H1 (cell line): ENCODE measurements at regions not wholly inside any gene's neighbourhood (a gene's known extent, or its start where the extent isn't known, plus 50 kb on each side); places are given as distances from the start of the nearest gene placed in this dataset.

Experiments used
- CTCF ChIA-PET: fragments of 300-600 bp; sonication (Branson Sonifier 250); formaldehyde crosslinking; loops from one replicate; lab custom pipeline; 2021; ENCODE audit not compliant: partially characterized antibody; lab: Charles Lee
- POLR2A ChIA-PET: fragments of 300-600 bp; sonication (Branson Sonifier 250); formaldehyde crosslinking; loops from one replicate; lab custom pipeline; 2021; ENCODE audit warnings: inconsistent platforms; ENCODE audit not compliant: partially characterized antibody; lab: Charles Lee
- DNase-seq, 2 experiments: peaks; one replicate each; pipeline versions ENCODE4 v3.0.0 to v3.0.0-alpha.2; 2010 to 2022; ENCODE audit warnings: low spot score in 2 of 2, low read depth in 1 of 2, mixed read lengths in 1 of 2
- FAIRE-seq: peaks from 2 replicates; lab custom pipeline; 2011; peaks lifted over from hg19 to GRCh38; lab: Jason Lieb, UNC
- H2AFZ ChIP-seq: 2 replicates; pipeline ENCODE4 v1.8.1; 2012; ENCODE audit warnings: low read length, inconsistent platforms
- H2AK5ac ChIP-seq: 2 replicates; pipeline ENCODE4 v1.6.1; 2013; ENCODE audit warnings: low read depth, low read length
- H2BK120ac ChIP-seq: replicated peaks from 2 replicates; pipeline ENCODE3; 2013; ENCODE audit warnings: low read depth, low read length, inconsistent platforms
- H2BK12ac ChIP-seq: 2 replicates; pipeline ENCODE4 v1.6.1; 2013; ENCODE audit warnings: low read depth, low read length
- H2BK15ac ChIP-seq: 2 replicates; pipeline ENCODE4 v1.6.1; 2013; ENCODE audit warnings: low read length
- H2BK20ac ChIP-seq: 2 replicates; pipeline ENCODE4 v1.6.1; 2013; ENCODE audit warnings: low read length
- H2BK5ac ChIP-seq: 2 replicates; pipeline ENCODE4 v1.6.1; 2013; ENCODE audit warnings: low read depth, low read length
- H3K14ac ChIP-seq: 2 replicates; pipeline ENCODE4 v1.6.1; 2013; ENCODE audit warnings: inconsistent platforms; ENCODE audit not compliant: insufficient read length
- H3K18ac ChIP-seq: 2 replicates; pipeline ENCODE4 v1.6.1; 2013; ENCODE audit warnings: low read length; ENCODE audit errors: extremely low read depth
- H3K23ac ChIP-seq: 2 replicates; pipeline ENCODE4 v1.6.1; 2013; ENCODE audit warnings: inconsistent platforms; ENCODE audit not compliant: insufficient read length
- H3K23me2 ChIP-seq: 2 replicates; pipeline ENCODE4 v1.6.1; 2013; ENCODE audit warnings: low read depth, low read length
- H3K27ac ChIP-seq: 2 replicates; pipeline ENCODE4 v1.6.1; 2011; ENCODE audit warnings: low read depth, low read length, inconsistent platforms
- H3K27me3 ChIP-seq, 4 experiments: replicated peaks in 1 of 4; 1 replicate in 1 of 4; 2 replicates in 3 of 4; pipeline versions ENCODE4 v1.6.1 to v1.8.1; 2011 to 2013; ENCODE audit warnings: low read length in 3 of 4, mild to moderate bottlenecking in 3 of 4, inconsistent platforms in 2 of 4, mixed read lengths in 2 of 4, moderate library complexity in 1 of 4; ENCODE audit not compliant: control insufficient read depth in 3 of 4, insufficient read depth in 3 of 4; ENCODE audit errors: extremely low read depth in 1 of 4
- H3K36me3 ChIP-seq, 4 experiments: 2 replicates each; pipeline versions ENCODE4 v1.6.1 to v1.8.1; 2011 to 2013; ENCODE audit warnings: mild to moderate bottlenecking in 4 of 4, low read length in 3 of 4, moderate library complexity in 2 of 4, control low read depth in 1 of 4, inconsistent platforms in 1 of 4; ENCODE audit not compliant: insufficient read depth in 4 of 4, control insufficient read depth in 2 of 4
- H3K4ac ChIP-seq: replicated peaks from 2 replicates; pipeline ENCODE3; 2013; ENCODE audit warnings: low read length, low read depth, mixed read lengths, inconsistent platforms; ENCODE audit not compliant: insufficient read length
- H3K4me1 ChIP-seq, 4 experiments: replicated peaks in 1 of 4; 1 replicate in 1 of 4; 2 replicates in 3 of 4; pipeline versions ENCODE4 v1.6.1 to v1.8.1; 2011 to 2013; ENCODE audit warnings: low read length in 3 of 4, inconsistent platforms in 2 of 4, mixed read lengths in 1 of 4; ENCODE audit not compliant: insufficient read depth in 4 of 4, control insufficient read depth in 3 of 4
- H3K4me2 ChIP-seq, 2 experiments: 2 replicates each; pipeline versions ENCODE4 v1.6.1 to v1.8.1; 2011 to 2013; ENCODE audit warnings: low read depth in 2 of 2, low read length in 2 of 2, control low read depth in 1 of 2, inconsistent platforms in 1 of 2, mild to moderate bottlenecking in 1 of 2; ENCODE audit not compliant: insufficient read depth in 1 of 2
- H3K4me3 ChIP-seq, 4 experiments: fragments of 200-600, 300-600 bp in 1 of 4; sonication (generic), shearing (Covaris generic), sonication (Bioruptor Twin) in 1 of 4; 2 replicates each; pipeline versions ENCODE4 v1.5.1 to v1.8.1; 2011 to 2016; ENCODE audit warnings: low read length in 4 of 4, low read depth in 3 of 4, control low read depth in 2 of 4, inconsistent platforms in 2 of 4, mild to moderate bottlenecking in 2 of 4, mixed read lengths in 1 of 4, moderate library complexity in 1 of 4; ENCODE audit not compliant: insufficient read depth in 2 of 4; ENCODE audit errors: extremely low read depth in 1 of 4
- H3K56ac ChIP-seq: replicated peaks from 2 replicates; pipeline ENCODE3; 2013; ENCODE audit warnings: low read depth, mild to moderate bottlenecking, mixed read lengths, low read length, inconsistent platforms; ENCODE audit not compliant: insufficient read length
- H3K79me1 ChIP-seq: 2 replicates; pipeline ENCODE4 v1.6.1; 2013; ENCODE audit warnings: low read depth, low read length, control low read depth
- H3K79me2 ChIP-seq, 2 experiments: 2 replicates each; pipeline versions ENCODE4 v1.6.1 to v1.8.1; 2012 to 2013; ENCODE audit warnings: low read length in 2 of 2, mild to moderate bottlenecking in 2 of 2, inconsistent platforms in 1 of 2; ENCODE audit not compliant: insufficient read depth in 2 of 2, control insufficient read depth in 1 of 2
- H3K9ac ChIP-seq, 4 experiments: replicated peaks in 1 of 4; 1 replicate in 1 of 4; 2 replicates in 3 of 4; pipeline versions ENCODE4 v1.6.1 to v1.8.1; 2011 to 2013; ENCODE audit warnings: low read depth in 3 of 4, low read length in 3 of 4, control low read depth in 2 of 4, mild to moderate bottlenecking in 2 of 4, moderate library complexity in 2 of 4, inconsistent platforms in 1 of 4; ENCODE audit errors: extremely low read depth in 1 of 4
- H3K9me3 ChIP-seq, 2 experiments: 2 replicates each; pipeline versions ENCODE4 v1.6.1 to v1.8.1; 2012 to 2013; ENCODE audit warnings: mild to moderate bottlenecking in 2 of 2, moderate library complexity in 2 of 2, control low read depth in 1 of 2, inconsistent platforms in 1 of 2, low read depth in 1 of 2, low read length in 1 of 2, mixed read lengths in 1 of 2; ENCODE audit not compliant: insufficient read depth in 2 of 2
- H4K20me1 ChIP-seq, 2 experiments: replicated peaks in 1 of 2; 2 replicates each; pipeline versions ENCODE3 to v1.8.1; 2011 to 2013; ENCODE audit warnings: inconsistent platforms in 2 of 2, low read length in 2 of 2, mild to moderate bottlenecking in 1 of 2; ENCODE audit not compliant: insufficient read depth in 2 of 2, control insufficient read depth in 1 of 2
- H4K5ac ChIP-seq: 2 replicates; pipeline ENCODE4 v1.6.1; 2013; ENCODE audit warnings: low read length, low read depth, mixed read lengths, inconsistent platforms; ENCODE audit not compliant: insufficient read length
- H4K8ac ChIP-seq: 2 replicates; pipeline ENCODE4 v1.8.0; 2013; ENCODE audit warnings: mild to moderate bottlenecking, moderate library complexity, low read length, inconsistent platforms; ENCODE audit not compliant: insufficient read depth; ENCODE audit errors: extremely low read depth
- H4K91ac ChIP-seq: replicated peaks from 2 replicates; pipeline ENCODE3; 2013; ENCODE audit warnings: low read length, mixed read lengths, inconsistent platforms; ENCODE audit not compliant: insufficient read length
- BACH1 ChIP-seq: IDR thresholded peaks from 2 replicates; pipeline ENCODE4 v1.6.1; 2012; ENCODE audit warnings: low read length, improper control_type of control experiment
- CEBPB ChIP-seq: IDR thresholded peaks from 2 replicates; pipeline ENCODE4 v1.6.1; 2012; ENCODE audit warnings: low read depth, low read length
- CHD1 ChIP-seq: IDR thresholded peaks from 2 replicates; pipeline ENCODE4 v1.6.1; 2012; ENCODE audit warnings: low read depth, low read length, improper control_type of control experiment
- EP300 ChIP-seq, 2 experiments: IDR thresholded peaks; 1 replicate in 1 of 2; 2 replicates in 1 of 2; pipeline ENCODE4 v1.6.1; 2011 to 2012; ENCODE audit warnings: low read depth in 2 of 2, low read length in 2 of 2, mild to moderate bottlenecking in 2 of 2, borderline replicate concordance in 1 of 2, inconsistent platforms in 1 of 2, moderate library complexity in 1 of 2
- GTF2F1 ChIP-seq: IDR thresholded peaks from 2 replicates; pipeline ENCODE4 v1.6.1; 2012; ENCODE audit warnings: low read depth, low read length, improper control_type of control experiment, borderline replicate concordance
- JUN ChIP-seq: IDR thresholded peaks from 2 replicates; pipeline ENCODE4 v1.6.1; 2011; ENCODE audit warnings: low read depth, mild to moderate bottlenecking, improper control_type of control experiment, low read length
- KDM1A ChIP-seq: fragments of 200-600, 300-600 bp; sonication (generic); IDR thresholded peaks from 2 replicates; pipeline ENCODE4 v1.7.1; 2016; ENCODE audit warnings: mild to moderate bottlenecking, low read length, borderline replicate concordance
- KDM4A ChIP-seq: IDR thresholded peaks from one replicate; pipeline ENCODE4 v1.7.1; 2012; ENCODE audit warnings: low read depth, mild to moderate bottlenecking, moderate library complexity, low read length, inconsistent platforms; ENCODE audit not compliant: severe bottlenecking
- NANOG ChIP-seq: IDR thresholded peaks from 2 replicates; pipeline ENCODE4 v1.6.1; 2011; ENCODE audit warnings: low read length, low read depth, mild to moderate bottlenecking, inconsistent platforms; ENCODE audit not compliant: insufficient read depth, poor library complexity, severe bottlenecking
- PHF8 ChIP-seq: fragments of 200-600 bp; sonication (generic); conservative IDR thresholded peaks from 2 replicates; pipeline ENCODE4 v1.7.1; 2012; ENCODE audit warnings: low read depth, mild to moderate bottlenecking, inconsistent platforms, low read length, moderate library complexity
- SAP30 ChIP-seq: fragments of 300-600 bp; sonication (generic); IDR thresholded peaks from 2 replicates; pipeline ENCODE4 v1.7.1; 2012; ENCODE audit warnings: low read length, moderate library complexity, mild to moderate bottlenecking, inconsistent platforms; ENCODE audit not compliant: insufficient read depth, insufficient replicate concordance
- TAF1 ChIP-seq: IDR thresholded peaks from 2 replicates; pipeline ENCODE4 v1.6.1; 2011; ENCODE audit warnings: mild to moderate bottlenecking, low read depth, low read length
- TBP ChIP-seq: IDR thresholded peaks from 2 replicates; pipeline ENCODE4 v1.6.1; 2011; ENCODE audit warnings: low read depth, low read length, improper control_type of control experiment
- YY1 ChIP-seq: IDR thresholded peaks from 2 replicates; pipeline ENCODE4 v1.6.1; 2011; ENCODE audit warnings: low read depth, mild to moderate bottlenecking, low read length
- WGBS, 2 experiments: shearing (Covaris generic) in 1 of 2; methylation state at CpG; one replicate each; pipeline versions ENCODE4 v1.1.6 to v1.1.7; 2013 to 2015; ENCODE audit warnings: low lambda C conversion rate in 2 of 2, mixed read lengths in 2 of 2, inconsistent platforms in 1 of 2, low coverage in 1 of 2, missing lambda C conversion rate in 1 of 2; ENCODE audit not compliant: insufficient replicate concordance in 2 of 2, insufficient coverage in 1 of 2, insufficient read length in 1 of 2; ENCODE audit errors: extremely low coverage in 1 of 2, missing lambda C conversion rate in 1 of 2; 5-methylcytosine and 5-hydroxymethylcytosine counted together

DNA sequence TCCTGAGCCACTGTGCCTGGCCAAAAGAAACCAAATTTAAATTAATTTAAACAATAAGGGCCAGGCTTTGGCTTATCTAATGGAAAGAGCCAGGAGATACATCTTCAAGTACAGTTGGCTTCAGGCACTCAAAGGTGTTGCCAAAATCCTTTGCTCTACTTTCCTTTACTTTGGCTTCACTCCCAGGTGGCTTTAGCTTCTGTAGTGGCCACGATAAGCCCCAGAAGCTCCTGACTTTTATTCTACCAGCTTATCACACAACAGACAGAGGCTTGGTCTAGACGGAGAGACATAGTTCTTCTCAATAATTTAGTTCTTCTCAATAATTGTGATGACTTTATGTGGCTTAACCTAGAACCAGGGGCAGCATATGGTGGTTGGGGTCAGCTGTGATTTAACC, 211.2 kb upstream of the LNX1 start:
- Histone ChIP-seq H3K9me3 (no peaks in the 10 kb centered on the region), H3K4me3 (no peak overlapping the region), H2BK15ac (no peak overlapping the region), H3K79me1 (no peaks in the 10 kb centered on the region), H4K20me1 (peaks cover 0 to 2% of the 10 kb centered on the region in 2 experiments), H2BK12ac (no peak overlapping the region), H3K4me1 (no peaks in the 10 kb centered on the region), H3K23me2 (no peaks in the 10 kb centered on the region), H2BK120ac (no peak overlapping the region), H3K4me2 (no peak overlapping the region), H3K79me2 (no peaks in the 10 kb centered on the region), H2BK5ac (no peak overlapping the region), H4K5ac (no peak overlapping the region), H4K8ac (no peak overlapping the region), H2AFZ (no peak overlapping the region), H3K18ac (no peak overlapping the region), H3K23ac (no peak overlapping the region), H3K4ac (no peak overlapping the region), H3K9ac (no peak overlapping the region), H3K27ac (no peak overlapping the region), H4K91ac (no peak overlapping the region), H3K14ac (no peak overlapping the region), H2BK20ac (no peak overlapping the region), H2AK5ac (no peak overlapping the region), H3K56ac (no peak overlapping the region), H3K27me3 (no peaks in the 10 kb centered on the region), H3K36me3 (no peaks in the 10 kb centered on the region)
- FAIRE-seq, result no peak
- POLR2A ChIA-PET, result no interaction called here
- CTCF ChIA-PET, result interaction anchor here (0.9 kb wide), 1 partner anchor 11 kb away, joined by 4 read pairs; no protein-coding TSS in a partner anchor
- DNase-seq, result no peak
- 87% methylated on average over 2 of the region's 2 CpGs; no CpG with 5 or more reads in 1 of the 2 experiments for WGBS, 2 experiments
- no peak for TF ChIP-seq EP300 (IDR thresholded peaks at IDR 0.05; ENCODE audit: borderline replicate concordance in 1 of 2, low read depth in 2 of 2, low read length in 2 of 2)
- TF ChIP-seq CEBPB, result no peak
- TF ChIP-seq YY1, result no peak
- TF ChIP-seq KDM1A, result no peak
- TF ChIP-seq JUN, result no peak
- TF ChIP-seq TAF1, result no peak
- TF ChIP-seq KDM4A, result no peak
- TF ChIP-seq GTF2F1, result no peak
- no peak for TF ChIP-seq NANOG
- no peak for TF ChIP-seq BACH1
- TF ChIP-seq TBP, result no peak
- TF ChIP-seq CHD1, result no peak
- no peak for TF ChIP-seq SAP30
- TF ChIP-seq PHF8, result no peak
